ENCODE measurements at regions not wholly inside any gene's neighbourhood (a gene's known extent, or its start where the extent isn't known, plus 50 kb on each side); places are given as distances from the start of the nearest gene placed in this dataset.

DNA sequence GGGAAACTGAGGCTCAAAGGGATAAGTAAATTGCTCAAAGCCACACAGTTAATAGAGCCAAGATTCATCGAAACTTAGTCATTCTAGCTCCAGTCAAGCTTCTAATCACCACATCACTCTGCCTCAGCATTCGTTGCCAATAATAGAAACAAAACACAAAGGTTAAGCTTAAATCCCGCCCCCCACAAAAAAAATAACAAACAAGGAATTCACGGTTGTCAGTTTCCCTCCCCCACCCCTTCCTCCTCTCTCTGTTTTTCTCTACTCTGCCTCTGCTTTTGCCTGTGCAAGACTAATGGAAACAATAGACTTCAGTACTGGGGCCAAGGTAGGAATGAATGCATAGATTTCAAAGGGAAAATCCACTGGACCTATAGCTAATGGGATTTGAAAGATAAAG lies 70.7 kb upstream of the ZNF644 start:
- DNase-seq, result no peak

DNA sequence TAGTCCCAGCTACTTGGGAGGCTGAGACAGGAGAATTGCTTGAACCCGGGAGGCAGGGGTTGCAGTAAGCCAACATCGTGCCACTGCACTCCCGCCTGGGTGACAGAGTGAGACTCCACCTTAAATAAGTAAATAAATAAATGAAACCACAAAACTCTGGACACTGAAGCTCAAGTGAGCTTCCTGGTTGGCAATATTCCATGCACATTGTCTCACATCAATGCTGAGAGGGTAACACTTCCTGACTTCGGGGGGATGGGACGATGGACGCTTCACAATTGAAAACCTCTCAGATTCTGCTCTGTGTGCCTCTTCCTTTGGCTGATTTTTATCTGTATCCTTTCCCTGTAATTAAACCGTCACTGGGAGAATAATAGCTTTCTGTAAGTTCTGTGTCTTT lies 70.0 kb upstream of the ZNF644 start:
- no peak for DNase-seq

DNA sequence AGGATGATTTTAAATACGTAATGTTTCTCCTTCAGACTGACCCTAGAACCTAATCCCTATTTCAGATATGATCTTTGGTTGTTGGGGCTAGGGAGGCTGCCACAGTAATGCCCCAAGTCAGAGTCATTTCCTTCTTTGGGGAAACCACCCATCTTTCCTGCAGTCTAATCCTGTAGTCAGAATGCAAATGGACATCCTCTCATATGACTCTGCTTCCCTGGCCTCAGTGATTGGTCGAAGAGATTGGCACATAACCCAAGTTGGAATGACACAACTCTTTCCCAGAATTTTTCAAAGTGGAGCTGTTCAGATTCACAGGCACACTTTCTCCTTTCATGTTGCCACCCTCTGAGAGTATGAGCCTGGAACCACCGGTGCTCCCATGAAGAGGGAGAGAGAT lies 58.8 kb upstream of the ZNF644 start:
- no peak for DNase-seq

DNA sequence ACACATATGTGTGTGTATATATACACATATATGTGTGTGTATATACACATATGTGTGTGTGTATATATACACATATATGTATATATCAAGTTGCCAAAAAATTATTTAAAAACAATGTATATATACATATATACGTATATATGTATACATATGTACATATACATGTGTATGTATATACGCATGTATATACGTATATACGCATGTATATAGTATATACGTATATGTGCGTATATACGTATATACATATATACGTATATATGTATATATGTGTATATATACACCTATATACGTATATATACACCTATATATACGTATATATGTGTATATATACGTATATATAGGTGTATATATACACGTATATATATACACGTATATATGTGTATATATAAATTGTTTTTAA lies 57.0 kb upstream of the ZNF644 start:
- no peak for DNase-seq

DNA sequence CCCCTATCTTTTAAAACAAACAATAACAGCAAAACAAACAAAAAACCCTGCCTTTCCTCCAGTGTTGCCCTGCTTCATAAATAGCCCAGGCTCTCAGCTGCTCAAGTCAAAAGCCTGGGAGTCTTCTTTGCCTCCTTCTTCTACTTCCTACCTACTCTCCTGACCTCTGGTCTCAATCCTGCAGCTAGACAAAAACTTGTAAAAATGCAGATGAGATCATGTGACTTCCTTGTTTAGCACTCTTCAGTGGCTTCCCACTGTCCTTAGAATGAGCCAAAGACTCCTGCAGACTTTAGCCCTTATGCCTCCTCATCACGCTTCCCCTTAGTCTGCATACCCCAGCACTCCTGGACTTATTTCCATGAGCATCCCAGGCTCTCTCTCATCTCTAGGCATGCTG lies 55.0 kb upstream of the ZNF644 start:
- no peak for DNase-seq

DNA sequence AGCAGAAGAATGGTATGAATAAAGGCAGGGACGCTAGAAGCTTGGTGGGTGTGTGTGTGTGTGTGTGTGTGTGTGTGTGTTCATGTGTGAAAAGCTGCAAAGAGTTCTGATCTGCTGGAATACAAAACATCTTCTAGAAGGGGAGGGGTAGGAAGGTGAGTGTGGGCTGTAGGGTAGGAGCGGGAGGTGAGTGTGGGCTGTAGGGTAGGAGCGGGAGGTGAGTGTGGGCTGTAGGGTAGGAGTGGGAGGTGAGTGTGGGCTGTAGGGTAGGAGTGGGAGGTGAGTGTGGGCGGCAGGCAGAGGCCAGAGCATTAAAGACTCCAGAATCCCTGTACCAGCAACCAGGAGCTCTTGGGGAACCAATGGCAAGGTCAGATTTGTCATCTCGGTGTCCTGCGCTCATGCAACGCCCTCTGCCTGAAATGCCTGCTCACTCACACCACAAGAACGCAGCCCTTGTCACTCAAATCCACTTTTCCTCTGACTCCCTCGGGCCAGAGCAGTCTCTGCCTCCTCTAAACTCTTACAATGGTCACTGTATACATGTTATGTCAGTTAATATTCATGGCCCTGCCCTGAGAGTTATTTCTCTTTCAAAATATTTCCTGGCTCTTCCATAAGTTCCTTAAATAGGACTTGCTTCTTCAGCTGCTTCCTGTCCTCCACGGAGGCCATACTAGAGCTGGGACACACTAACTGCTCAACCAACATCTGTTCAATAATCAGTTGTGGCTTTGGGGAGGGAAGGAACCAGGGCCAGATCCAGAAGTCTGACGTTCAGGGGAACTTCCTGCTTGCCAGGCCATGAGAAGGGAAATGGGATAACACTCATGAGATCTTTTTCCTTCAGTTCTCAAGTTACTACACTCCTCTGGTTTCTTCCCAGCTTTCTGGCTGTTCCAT lies 53.6 kb upstream of the ZNF644 start:
- no peak for DNase-seq

DNA sequence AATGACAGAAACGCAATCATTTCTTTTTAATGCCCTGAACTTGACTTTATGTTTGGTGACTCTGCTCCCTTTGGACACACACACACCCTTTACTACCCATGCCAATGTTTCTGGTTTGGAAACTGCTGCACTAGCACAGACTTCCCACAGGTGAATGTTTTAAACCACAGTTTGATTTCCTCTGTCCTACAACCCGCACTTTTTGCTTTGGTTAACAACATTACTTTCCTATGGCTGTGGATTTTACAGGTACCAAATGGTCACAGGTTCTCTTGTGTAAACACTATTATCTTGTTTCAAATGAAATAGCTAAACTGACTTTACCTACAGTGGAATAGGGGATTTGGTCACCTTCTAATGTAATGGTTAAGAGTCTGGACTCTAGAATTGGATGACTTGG lies 51.5 kb upstream of the ZNF644 start:
- DNase-seq, result no peak

DNA sequence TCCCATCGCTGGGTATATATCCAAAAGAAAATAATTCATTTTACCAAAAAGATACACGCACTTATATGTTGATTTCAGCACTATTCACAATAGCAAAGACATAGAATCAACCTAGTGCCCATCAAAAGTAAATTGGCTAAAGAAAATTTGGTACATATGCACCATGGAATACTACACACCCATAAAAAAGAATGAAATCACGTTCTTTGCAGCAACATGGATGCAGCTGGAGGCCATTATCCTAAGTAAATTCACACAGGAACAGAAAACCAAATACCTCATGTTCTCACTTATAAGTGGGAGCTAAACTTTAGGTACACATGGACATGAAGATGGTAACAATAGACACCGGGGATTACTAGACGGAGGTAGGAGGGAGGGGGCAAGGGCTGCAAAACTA lies 50.0 kb upstream of the ZNF644 start:
- no peak for DNase-seq

Data from CD4-positive, alpha-beta T cell treated with Interleukin-10 for 1 hour (primary cell).